GM18505 (cell line): ENCODE measurements at regions not wholly inside any gene's neighbourhood (a gene's known extent, or its start where the extent isn't known, plus 50 kb on each side); places are given as distances from the start of the nearest gene placed in this dataset.

Experiments used
- ATAC-seq: cut with Tn5 transposase; IDR thresholded peaks from one replicate; pipeline ENCODE4 v1.9.1; 2021; ENCODE audit not compliant: unreplicated experiment
- POLR2A ChIP-seq: IDR thresholded peaks from 4 replicates; pipeline ENCODE4 v1.6.1; 2011; ENCODE audit warnings: borderline replicate concordance; ENCODE audit not compliant: insufficient read depth, insufficient read length; ENCODE audit errors: extremely low read depth

DNA sequence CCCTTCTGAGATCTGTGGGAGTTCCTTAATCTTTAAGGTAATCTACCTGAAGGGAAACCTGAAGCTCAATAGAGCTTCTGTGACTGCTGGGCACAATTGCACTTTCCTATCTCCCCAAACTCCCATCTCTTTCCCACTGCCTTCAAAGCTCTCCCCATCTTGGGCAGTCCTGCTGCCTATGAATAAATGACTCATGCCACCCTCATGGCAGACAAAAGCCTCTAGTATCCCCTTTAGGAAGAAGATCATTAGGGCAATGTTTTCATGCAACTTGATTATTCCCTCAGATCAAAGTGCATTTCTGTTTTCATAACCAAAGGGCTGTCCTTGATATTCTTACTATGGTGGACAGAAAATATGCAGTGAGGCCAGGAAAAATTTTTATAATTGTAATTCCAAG lies 704.9 kb upstream of the LRRN3 start:
- no peak for TF ChIP-seq POLR2A
- no peak for ATAC-seq

DNA sequence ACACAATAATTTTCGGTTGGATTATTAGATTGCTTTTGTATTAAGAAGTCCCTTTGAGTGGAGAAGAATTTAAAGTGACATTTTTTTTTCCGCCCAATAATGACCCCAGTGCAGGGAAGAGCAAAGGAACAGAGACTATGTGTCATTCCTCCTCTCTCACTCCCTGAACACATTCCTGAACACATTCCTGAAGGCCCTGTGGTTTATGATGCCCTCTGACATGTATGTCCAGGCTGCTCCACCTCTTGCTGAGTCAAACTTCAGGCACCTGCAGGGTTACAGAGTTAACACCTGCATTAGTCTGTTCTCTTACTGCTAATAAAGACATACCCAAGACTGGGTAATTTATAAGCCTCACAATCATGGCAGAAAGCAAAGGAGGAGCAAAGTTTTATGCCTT lies 704.0 kb upstream of the LRRN3 start:
- no peak for ATAC-seq
- no peak for TF ChIP-seq POLR2A

DNA sequence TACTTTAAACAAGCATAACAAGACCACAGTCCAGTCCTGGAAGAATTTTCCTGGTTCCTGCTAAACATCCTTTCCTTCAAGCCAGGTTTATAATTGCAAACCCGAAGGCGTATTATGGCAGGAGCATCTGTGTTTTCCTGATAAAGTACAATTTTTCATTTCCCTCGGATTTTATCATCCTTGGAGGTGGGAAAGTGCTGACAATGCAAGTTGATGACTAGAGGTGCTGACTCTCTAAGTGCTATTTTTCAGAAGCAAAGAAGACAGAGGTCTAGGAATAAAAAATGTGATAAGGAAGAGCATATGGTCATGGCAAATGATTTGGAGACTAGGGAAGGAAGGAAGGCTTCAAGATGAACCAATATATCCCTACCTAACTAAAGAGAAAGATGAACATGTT lies 703.2 kb upstream of the LRRN3 start:
- no peak for ATAC-seq

DNA sequence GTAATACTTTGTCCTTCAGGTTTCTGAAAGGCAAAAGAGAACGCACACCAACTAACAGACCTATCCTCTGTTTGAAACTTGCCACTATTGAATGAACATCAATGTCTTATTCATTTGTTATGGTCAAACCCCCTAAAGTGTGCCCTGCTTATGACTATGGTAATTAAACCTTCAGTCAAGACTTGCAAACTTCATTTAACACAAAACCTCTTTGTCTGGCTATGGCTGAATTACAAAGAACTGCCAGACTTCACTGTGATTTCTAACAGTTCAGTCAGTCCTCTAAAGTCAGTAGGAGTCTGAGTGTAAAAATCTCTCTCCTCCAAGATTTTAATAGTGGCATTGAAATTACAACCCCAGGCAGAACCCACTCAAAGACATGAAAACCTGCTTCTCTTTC lies 702.5 kb upstream of the LRRN3 start:
- ATAC-seq = no peak
- TF ChIP-seq POLR2A = no peak

More for the DNA sequence above, 703.2 kb upstream of the LRRN3 start:
- no peak for TF ChIP-seq POLR2A

DNA sequence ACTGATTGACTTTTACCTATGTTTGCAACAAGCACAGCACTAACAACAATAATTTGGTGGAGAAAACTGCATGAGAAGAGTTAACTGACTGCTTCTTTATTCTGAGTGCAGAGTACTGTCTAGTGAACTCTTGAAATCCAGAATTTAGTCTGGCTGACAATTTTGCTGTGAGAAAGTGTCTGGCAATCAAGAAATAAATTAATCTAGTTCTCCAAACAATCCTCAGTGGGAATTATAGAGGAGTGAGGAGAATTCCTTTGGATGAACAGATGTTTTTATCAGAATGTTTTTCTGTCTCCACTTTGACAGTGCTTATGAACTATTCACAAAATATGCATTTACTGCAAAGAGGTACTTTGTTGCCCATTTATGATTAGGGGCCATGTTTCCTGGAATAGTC lies 694.9 kb upstream of the LRRN3 start:
- TF ChIP-seq POLR2A = no peak
- no peak for ATAC-seq

DNA sequence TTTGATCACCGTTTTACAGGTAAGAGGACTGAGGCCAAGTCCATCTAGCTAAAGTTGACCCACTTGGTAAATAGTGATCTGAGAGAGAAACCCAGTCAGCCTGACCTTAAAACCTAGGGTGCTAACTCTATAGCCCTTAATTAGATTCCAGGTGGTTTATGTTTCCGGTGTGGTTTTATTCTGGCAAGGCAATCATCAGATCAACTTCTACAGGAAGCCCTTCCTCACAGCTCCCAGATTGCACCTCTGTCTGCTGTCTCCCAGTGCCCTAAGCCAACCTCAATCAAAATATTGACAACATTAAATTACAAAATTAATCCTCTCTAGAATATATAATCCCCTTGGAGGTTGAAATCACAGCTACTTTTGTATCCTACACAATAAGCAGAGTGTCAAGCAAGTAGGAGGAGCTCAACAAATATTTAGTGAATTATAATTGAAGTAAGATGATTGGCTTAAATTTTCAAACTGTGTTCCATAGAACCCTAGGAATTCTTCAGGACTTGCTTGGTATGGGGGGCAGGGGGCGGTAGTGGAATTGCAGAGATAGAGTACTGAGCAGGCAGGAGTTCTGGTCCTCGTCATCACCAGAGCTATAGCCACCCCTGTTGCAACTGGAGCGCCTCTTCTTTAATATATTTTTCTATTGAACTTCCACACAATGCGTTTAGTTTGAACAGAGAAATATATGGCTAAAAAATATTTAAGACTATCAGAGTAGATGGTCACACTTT lies 692.8 kb upstream of the LRRN3 start:
- no peak for TF ChIP-seq POLR2A
- no peak for ATAC-seq

DNA sequence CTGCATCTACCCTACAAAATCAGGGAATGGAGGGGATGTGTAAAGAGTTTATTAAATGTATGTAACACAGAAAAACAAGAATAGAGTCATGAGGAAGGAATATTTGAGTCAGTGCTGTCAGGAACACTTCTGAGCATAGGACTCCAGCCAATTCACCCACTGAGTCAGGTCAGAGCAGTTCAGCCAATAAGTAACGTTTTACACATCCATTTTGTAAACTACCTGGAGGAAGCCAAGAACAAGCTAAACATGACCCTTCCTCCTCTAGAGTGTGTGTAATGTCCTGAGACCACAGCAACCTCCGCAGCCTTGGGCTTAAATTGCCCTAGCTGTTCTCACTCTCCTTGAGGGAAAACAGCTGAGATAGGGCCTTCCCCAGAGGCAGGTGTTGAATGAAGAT lies 691.5 kb upstream of the LRRN3 start:
- ATAC-seq = no peak
- TF ChIP-seq POLR2A = no peak

DNA sequence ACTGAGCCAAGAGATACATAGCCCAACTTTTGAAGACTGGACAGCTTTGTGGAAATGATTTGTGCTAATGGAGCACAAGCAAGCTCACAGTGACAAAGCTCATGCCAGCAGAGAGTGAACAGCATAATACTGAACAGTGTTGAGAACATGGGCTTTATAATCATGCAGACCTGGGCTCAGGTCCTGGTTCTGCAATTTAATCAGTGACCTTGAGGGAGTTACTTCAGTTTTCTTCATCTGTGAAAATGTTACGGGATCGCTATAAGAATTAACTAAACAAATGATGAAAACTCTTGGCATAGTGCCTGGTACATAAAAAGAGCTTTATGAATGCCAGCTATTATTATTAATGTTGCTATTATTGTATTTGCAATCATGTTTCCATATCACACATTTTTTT lies 690.5 kb upstream of the LRRN3 start:
- TF ChIP-seq POLR2A = no peak
- ATAC-seq = no peak

DNA sequence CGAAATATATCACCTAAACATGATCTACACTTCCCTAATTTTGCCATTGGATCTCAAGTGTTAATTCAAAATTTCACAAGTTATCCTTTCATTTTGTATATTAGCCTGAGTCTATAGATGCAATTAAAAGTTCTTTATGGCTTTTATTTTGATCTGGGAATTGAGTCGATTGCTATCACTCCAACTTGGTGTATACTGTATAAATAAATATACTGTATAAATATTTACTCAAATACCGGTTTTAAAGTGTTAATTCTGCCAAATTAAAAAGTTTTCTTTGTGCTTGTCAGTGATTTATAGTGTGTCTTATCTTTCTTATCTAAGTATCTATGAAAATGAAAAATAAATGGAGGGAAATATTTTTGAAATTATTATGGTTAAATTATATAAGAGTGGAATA lies 683.7 kb upstream of the LRRN3 start:
- no peak for TF ChIP-seq POLR2A
- ATAC-seq = no peak

DNA sequence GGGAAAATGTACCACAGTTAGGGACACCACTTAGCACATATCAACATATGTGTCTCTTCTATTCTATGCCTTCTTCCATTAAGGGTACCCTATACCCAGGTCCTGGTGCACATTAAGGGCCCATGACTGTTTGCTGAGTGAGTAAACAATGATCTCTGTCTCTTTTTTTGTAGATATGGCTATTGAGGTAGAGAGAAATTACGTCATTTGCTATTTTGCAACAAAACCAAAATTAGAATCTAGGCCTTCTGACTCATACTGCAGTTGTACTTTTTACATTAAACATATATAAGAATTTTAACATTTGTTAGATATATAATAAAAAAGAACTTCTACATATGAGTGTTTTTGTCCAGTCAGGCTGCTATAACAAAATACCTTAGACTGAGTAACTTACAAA lies 683.2 kb upstream of the LRRN3 start:
- no peak for TF ChIP-seq POLR2A
- ATAC-seq = no peak

DNA sequence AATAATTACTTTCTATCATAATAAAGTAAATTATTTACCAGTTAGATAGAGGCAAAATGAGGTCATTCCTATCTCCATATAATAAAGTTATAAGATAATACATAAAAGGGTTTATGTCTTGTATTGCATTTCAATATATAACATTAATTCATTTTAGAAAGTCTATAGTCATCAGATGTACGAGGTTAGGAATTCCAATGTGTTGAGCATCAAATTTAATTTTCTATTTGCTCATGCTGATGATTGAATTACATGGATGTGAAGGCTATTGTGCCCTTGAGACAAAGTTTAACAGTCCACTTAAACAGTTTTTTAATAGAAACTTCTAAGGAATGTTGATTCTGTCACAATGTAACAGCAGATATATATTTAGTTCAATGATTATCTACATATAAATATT lies 678.3 kb upstream of the LRRN3 start:
- ATAC-seq = no peak
- TF ChIP-seq POLR2A = no peak

DNA sequence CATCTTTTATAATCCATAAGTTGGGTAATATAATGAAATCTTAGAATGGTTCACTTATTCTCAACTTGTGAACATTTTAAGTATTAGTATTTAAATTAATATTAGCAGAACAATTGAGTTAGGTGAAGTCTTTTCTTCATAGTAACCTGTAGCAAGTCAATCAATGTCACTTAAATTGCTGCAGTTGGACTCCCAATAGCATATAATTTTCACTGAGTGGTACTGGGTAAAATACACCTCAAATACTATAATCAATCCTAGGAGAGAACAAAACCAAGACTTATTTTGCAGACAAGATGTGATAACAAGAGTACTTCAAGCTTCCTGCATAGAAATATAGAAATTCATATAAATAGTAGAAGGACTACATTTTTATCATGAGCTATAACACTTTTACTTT lies 677.9 kb upstream of the LRRN3 start:
- ATAC-seq = no peak
- no peak for TF ChIP-seq POLR2A

DNA sequence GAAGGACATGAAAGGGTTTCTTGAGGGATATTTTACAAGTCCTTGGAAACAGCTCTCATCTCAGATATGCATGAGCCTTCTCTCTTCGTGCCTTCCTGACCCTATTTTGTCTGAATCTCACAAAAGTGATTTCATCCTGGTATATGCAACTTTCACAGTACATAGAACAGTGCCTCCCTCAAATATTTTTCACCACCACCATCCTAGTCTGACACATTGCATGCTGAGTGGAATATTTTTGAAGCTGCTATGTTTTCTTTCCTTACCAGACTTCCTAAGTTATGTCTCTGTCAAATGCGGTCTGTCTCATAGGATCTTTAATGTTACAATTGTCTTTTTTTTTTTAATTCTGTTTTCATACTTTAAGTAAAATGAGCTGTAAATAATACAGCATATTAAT lies 673.3 kb upstream of the LRRN3 start:
- ATAC-seq = no peak
- no peak for TF ChIP-seq POLR2A

DNA sequence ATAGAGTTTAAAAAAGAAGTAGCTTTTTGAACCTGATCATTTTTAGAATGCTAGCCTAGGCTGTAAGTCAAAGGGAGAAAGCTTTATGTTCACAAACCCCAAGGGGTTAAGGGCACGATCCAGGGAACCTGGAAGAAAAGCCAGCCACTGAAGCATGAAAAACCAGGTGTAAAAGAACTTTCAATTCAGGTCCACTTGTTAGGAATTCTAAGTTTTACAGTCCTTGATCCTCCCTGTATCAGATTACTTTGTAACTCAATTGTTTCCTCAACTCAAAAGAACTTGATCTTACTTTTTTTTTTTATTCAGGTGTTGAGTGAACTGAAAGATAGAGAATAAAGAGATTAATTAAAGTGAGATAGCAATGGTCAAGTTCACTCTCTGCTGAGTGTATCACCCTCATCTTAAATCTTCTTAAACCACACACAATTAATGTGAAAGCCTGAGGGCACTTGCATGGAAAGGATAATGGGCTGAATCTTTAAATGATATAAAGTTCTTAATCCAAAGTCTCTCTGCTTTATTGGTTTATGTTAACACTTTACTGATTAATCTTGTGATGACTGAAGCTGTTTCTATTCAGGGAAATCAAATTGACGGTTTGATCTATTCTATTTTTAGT lies 672.2 kb upstream of the LRRN3 start:
- no peak for TF ChIP-seq POLR2A
- ATAC-seq = no peak
